ENCODE measurements at regions not wholly inside any gene's neighbourhood (a gene's known extent, or its start where the extent isn't known, plus 50 kb on each side); places are given as distances from the start of the nearest gene placed in this dataset.

- Histone ChIP-seq H3K27ac (ENCODE audit: low read length) (no peak overlapping the region), H3K36me3 (ENCODE audit: control insufficient read depth, insufficient read depth, low read length) (no peaks in the 10 kb centered on the region), H3K4me3 (ENCODE audit: low read length) (no peak overlapping the region), H3K9me3 (ENCODE audit: control insufficient read depth, insufficient read depth, low read length) (no peaks in the 10 kb centered on the region), H3K4me1 (ENCODE audit: control insufficient read depth, insufficient read depth, low read length) (no peaks in the 10 kb centered on the region), H3K27me3 (ENCODE audit: control insufficient read depth, insufficient read depth, low read length) (no peaks in the 10 kb centered on the region)
- H3K27ac Mint-ChIP-seq = no peak overlapping the region
- no peaks in the 10 kb centered on the region for H3K27me3 Mint-ChIP-seq (ENCODE audit: low read depth in 2 of 2)
- H3K9me3 Mint-ChIP-seq = peaks cover 3 to 10% of the 10 kb centered on the region in 2 donors
- H3K4me1 Mint-ChIP-seq = no peaks in the 10 kb centered on the region
- TF ChIP-seq CTCF (IDR thresholded peaks at IDR 0.05) = no peak
- ATAC-seq = no peak
- intact Hi-C loops (cut with micrococcal nuclease) = no loop called here
- no peak for DNase-seq
- H3K36me3 Mint-ChIP-seq = no peaks in the 10 kb centered on the region
- no peak overlapping the region for H3K4me3 Mint-ChIP-seq
Measured at GRCh38 chr5:125717209-125717608, 706.0 kb upstream of the GRAMD2B start.

- Mint-ChIP-seq H3K4me3 (no peak overlapping the region), H3K9me3 (peaks cover 3 to 5% of the 10 kb centered on the region in 2 donors), H3K27me3 (ENCODE audit: low read depth in 2 of 2) (no peaks in the 10 kb centered on the region), H3K27ac (no peak overlapping the region), H3K4me1 (no peaks in the 10 kb centered on the region), H3K36me3 (no peaks in the 10 kb centered on the region)
- intact Hi-C loops (cut with micrococcal nuclease) = no loop called here
- Histone ChIP-seq H3K9me3 (ENCODE audit: control insufficient read depth, insufficient read depth, low read length) (no peaks in the 10 kb centered on the region), H3K27me3 (ENCODE audit: control insufficient read depth, insufficient read depth, low read length) (no peaks in the 10 kb centered on the region), H3K4me3 (ENCODE audit: low read length) (no peak overlapping the region), H3K27ac (ENCODE audit: low read length) (no peak overlapping the region), H3K4me1 (ENCODE audit: control insufficient read depth, insufficient read depth, low read length) (no peaks in the 10 kb centered on the region), H3K36me3 (ENCODE audit: control insufficient read depth, insufficient read depth, low read length) (no peaks in the 10 kb centered on the region)
- DNase-seq (no peak), ATAC-seq (no peak)
- TF ChIP-seq CTCF (IDR thresholded peaks at IDR 0.05) = no peak
- 81% methylated on average over 9 of the region's 9 CpGs for WGBS (ENCODE audit: insufficient coverage)
Measured at GRCh38 chr5:125719681-125720347, 703.4 kb upstream of the GRAMD2B start.

DNA sequence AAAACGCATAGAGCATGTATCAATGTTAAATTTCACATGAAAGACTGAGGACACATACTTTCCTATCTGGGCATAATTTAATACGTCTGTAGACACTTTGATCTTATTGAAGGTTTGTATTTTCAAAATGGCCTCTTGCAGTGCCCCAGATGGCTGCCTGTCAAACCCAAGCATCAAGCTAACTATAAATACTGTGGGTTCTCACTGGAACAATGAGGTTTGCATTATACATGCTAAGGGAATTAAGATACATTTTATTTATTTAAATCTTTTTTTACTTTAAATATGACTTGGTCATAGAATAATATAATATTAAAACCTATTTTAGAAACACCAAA is 702.9 kb upstream of the GRAMD2B start:
- no peaks in the 10 kb centered on the region for H3K36me3 ChIP-seq (ENCODE audit: control insufficient read depth, insufficient read depth, low read length)
- no peak overlapping the region for H3K4me3 ChIP-seq (ENCODE audit: low read length)
- no peaks in the 10 kb centered on the region for H3K27me3 ChIP-seq (ENCODE audit: control insufficient read depth, insufficient read depth, low read length)
- no peak for TF ChIP-seq CTCF (IDR thresholded peaks at IDR 0.05)
- Mint-ChIP-seq H3K36me3 (no peaks in the 10 kb centered on the region), H3K9me3 (peaks cover 3 to 5% of the 10 kb centered on the region in 2 donors), H3K4me3 (no peak overlapping the region), H3K4me1 (no peaks in the 10 kb centered on the region), H3K27ac (no peak overlapping the region), H3K27me3 (ENCODE audit: low read depth in 2 of 2) (no peaks in the 10 kb centered on the region)
- no peak overlapping the region for H3K27ac ChIP-seq (ENCODE audit: low read length)
- ATAC-seq = no peak
- 100% methylated on average over 1 of the region's 2 CpGs for WGBS (ENCODE audit: insufficient coverage)
- H3K9me3 ChIP-seq (ENCODE audit: control insufficient read depth, insufficient read depth, low read length) = no peaks in the 10 kb centered on the region
- DNase-seq = no peak
- H3K4me1 ChIP-seq (ENCODE audit: control insufficient read depth, insufficient read depth, low read length) = no peaks in the 10 kb centered on the region
- intact Hi-C loops (cut with micrococcal nuclease) = no loop called here

GRCh38 chr5:125720721-125721120 is 702.5 kb upstream of the GRAMD2B start:
- no peaks in the 10 kb centered on the region for H3K4me1 Mint-ChIP-seq
- H3K9me3 Mint-ChIP-seq = peaks cover 3 to 5% of the 10 kb centered on the region in 2 donors
- H3K4me3 Mint-ChIP-seq = no peak overlapping the region
- no peak for TF ChIP-seq CTCF (IDR thresholded peaks at IDR 0.05)
- no peaks in the 10 kb centered on the region for H3K36me3 Mint-ChIP-seq
- WGBS (ENCODE audit: insufficient coverage) = no CpG with 5 or more reads among the region's 1 CpG
- no peaks in the 10 kb centered on the region for H3K27me3 Mint-ChIP-seq (ENCODE audit: low read depth in 2 of 2)
- H3K36me3 ChIP-seq (ENCODE audit: control insufficient read depth, insufficient read depth, low read length) = no peaks in the 10 kb centered on the region
- H3K27ac Mint-ChIP-seq = no peak overlapping the region
- DNase-seq = no peak
- H3K4me3 ChIP-seq (ENCODE audit: low read length) = no peak overlapping the region
- no peak for ATAC-seq
- no peaks in the 10 kb centered on the region for H3K27me3 ChIP-seq (ENCODE audit: control insufficient read depth, insufficient read depth, low read length)
- H3K9me3 ChIP-seq (ENCODE audit: control insufficient read depth, insufficient read depth, low read length) = no peaks in the 10 kb centered on the region
- H3K27ac ChIP-seq (ENCODE audit: low read length) = no peak overlapping the region
- H3K4me1 ChIP-seq (ENCODE audit: control insufficient read depth, insufficient read depth, low read length) = no peaks in the 10 kb centered on the region
- intact Hi-C loops (cut with micrococcal nuclease) = no loop called here

Measured in natural killer cell (primary cell).